Naive thymus-derived CD4-positive, alpha-beta T cell (primary cell): ENCODE measurements at regions not wholly inside any gene's neighbourhood (a gene's known extent, or its start where the extent isn't known, plus 50 kb on each side); places are given as distances from the start of the nearest gene placed in this dataset.

Source experiments
- ATAC-seq: fragments of 150-1000 bp; cut with Tn5 transposase; 2 replicates; pipeline ENCODE4 v1.10.0; 2021; ENCODE audit warnings: mild to moderate bottlenecking, moderate library complexity
- CTCF ChIA-PET: fragments of 350-600 bp; sonication (Branson Sonifier 250); formaldehyde crosslinking; loops from one replicate; lab custom pipeline; 2021; ENCODE audit warnings: antibody characterized with exemption; lab: Charles Lee
- POLR2A ChIA-PET: fragments of 350-600 bp; sonication (Branson Sonifier 250); formaldehyde crosslinking; loops from one replicate; lab custom pipeline; 2021; ENCODE audit warnings: antibody characterized with exemption, inconsistent platforms; lab: Charles Lee
- DNase-seq, 9 donors: peaks; one replicate each; pipeline versions ENCODE4 v3.0.0 to v3.0.0-alpha.2; 2020 to 2022; ENCODE audit warnings: mixed read lengths in 1 of 9
- H3K27ac ChIP-seq: one replicate; pipeline ENCODE4 v1.7.0; 2013; ENCODE audit warnings: mild to moderate bottlenecking, low read depth, low read length, moderate library complexity
- H3K27me3 ChIP-seq, 2 donors: one replicate each; pipeline ENCODE4 v1.7.0; 2013; ENCODE audit warnings: low read length in 2 of 2, mild to moderate bottlenecking in 2 of 2, moderate library complexity in 2 of 2; ENCODE audit not compliant: control insufficient read depth in 2 of 2, insufficient read depth in 2 of 2
- H3K36me3 ChIP-seq, 3 experiments: 1 replicate in 2 of 3; 2 replicates in 1 of 3; pipeline ENCODE4 v1.7.0; 2013; ENCODE audit warnings: low read length in 3 of 3, mild to moderate bottlenecking in 3 of 3, moderate library complexity in 1 of 3; ENCODE audit not compliant: insufficient read depth in 3 of 3, control insufficient read depth in 2 of 3
- H3K4me1 ChIP-seq, 2 donors: one replicate each; pipeline ENCODE4 v1.7.0; 2013; ENCODE audit warnings: low read length in 2 of 2, mild to moderate bottlenecking in 2 of 2, moderate library complexity in 1 of 2; ENCODE audit not compliant: control insufficient read depth in 2 of 2, insufficient read depth in 2 of 2
- H3K4me3 ChIP-seq: 2 replicates; pipeline ENCODE4 v1.7.0; 2013; ENCODE audit warnings: mild to moderate bottlenecking, low read length
- H3K9me3 ChIP-seq, 3 experiments: 1 replicate in 2 of 3; 2 replicates in 1 of 3; pipeline ENCODE4 v1.7.0; 2013; ENCODE audit warnings: low read length in 3 of 3; ENCODE audit not compliant: control insufficient read depth in 2 of 3
- H3K27ac Mint-ChIP-seq, 9 donors: one replicate each; pipeline ENCODE4 v1.8.0; 2020 to 2022; ENCODE audit warnings: mixed read lengths in 9 of 9, mild to moderate bottlenecking in 8 of 9, moderate library complexity in 5 of 9, inconsistent platforms in 2 of 9
- H3K27me3 Mint-ChIP-seq, 5 donors: one replicate each; pipeline ENCODE4 v1.8.0; 2021 to 2022; ENCODE audit warnings: mixed read lengths in 5 of 5, mild to moderate bottlenecking in 1 of 5
- H3K36me3 Mint-ChIP-seq, 5 donors: one replicate each; pipeline ENCODE4 v1.8.0; 2020 to 2022; ENCODE audit warnings: mixed read lengths in 5 of 5, mild to moderate bottlenecking in 3 of 5, inconsistent platforms in 1 of 5
- H3K4me1 Mint-ChIP-seq, 7 donors: one replicate each; pipeline ENCODE4 v1.8.0; 2020 to 2022; ENCODE audit warnings: mixed read lengths in 7 of 7, mild to moderate bottlenecking in 3 of 7, inconsistent platforms in 1 of 7
- H3K4me3 Mint-ChIP-seq, 10 donors: one replicate each; pipeline ENCODE4 v1.8.0; 2020 to 2022; ENCODE audit warnings: mild to moderate bottlenecking in 10 of 10, mixed read lengths in 10 of 10, moderate library complexity in 6 of 10, inconsistent platforms in 2 of 10
- H3K9me3 Mint-ChIP-seq, 11 donors: one replicate each; pipeline ENCODE4 v1.8.0; 2020 to 2022; ENCODE audit warnings: mixed read lengths in 11 of 11, mild to moderate bottlenecking in 4 of 11, inconsistent platforms in 1 of 11, moderate library complexity in 1 of 11
- intact Hi-C, 2 donors: fragments of 100-400 bp; cut with micrococcal nuclease; formaldehyde crosslinking; loops; one replicate each; pipeline ENCODE4 v1.15.1; 2023

- intact Hi-C loops: loop anchor here in 1 of 2 donors (1.0 kb wide), 1 partner anchor 10 kb away; no protein-coding TSS in a partner anchor
- H3K4me3 ChIP-seq: no peak overlapping the region
- peaks cover 0 to 5% (median 0%) of the 10 kb centered on the region in 11 donors for H3K9me3 Mint-ChIP-seq
- CTCF ChIA-PET: no interaction called here
- no peaks in the 10 kb centered on the region for H3K36me3 ChIP-seq
- peak overlapping the region in 1 of 10 donors; percentile 28 for H3K4me3 Mint-ChIP-seq
- DNase-seq (no peak), ATAC-seq (no peak)
- no peaks in the 10 kb centered on the region for H3K9me3 ChIP-seq
- H3K36me3 Mint-ChIP-seq: peaks cover 0 to 4% (median 0%) of the 10 kb centered on the region in 5 donors
- H3K4me1 ChIP-seq: peaks cover 0 to 6% of the 10 kb centered on the region in 2 donors
- no peaks in the 10 kb centered on the region for H3K27me3 Mint-ChIP-seq
- POLR2A ChIA-PET: no interaction called here
- peaks cover 16 to 38% (median 33%) of the 10 kb centered on the region in 7 donors for H3K4me1 Mint-ChIP-seq
- H3K27ac Mint-ChIP-seq: peak overlapping the region in 2 of 9 donors; percentile 12 to 59
- H3K27ac ChIP-seq: no peak overlapping the region
- no peaks in the 10 kb centered on the region for H3K27me3 ChIP-seq
These were observed 109.3 kb upstream of the BMP2K start for GRCh38 chr4:78666830-78667258.

- H3K4me3 ChIP-seq: no peak overlapping the region
These were observed 108.8 kb upstream of the BMP2K start for GRCh38 chr4:78667325-78667724.

GRCh38 chr4:78667764-78668163, 108.4 kb upstream of the BMP2K start:
- CTCF ChIA-PET: no interaction called here
- Mint-ChIP-seq H3K27me3 (no peaks in the 10 kb centered on the region), H3K4me1 (peaks cover 10 to 29% (median 24%) of the 10 kb centered on the region in 7 donors), H3K36me3 (peaks cover 0 to 4% (median 0%) of the 10 kb centered on the region in 5 donors), H3K9me3 (peaks cover 0 to 5% (median 0%) of the 10 kb centered on the region in 11 donors), H3K4me3 (peak overlapping the region in 1 of 10 donors; percentile 19), H3K27ac (peak overlapping the region in 1 of 9 donors; percentile 2)
- POLR2A ChIA-PET: no interaction called here
- Histone ChIP-seq H3K9me3 (no peaks in the 10 kb centered on the region), H3K36me3 (no peaks in the 10 kb centered on the region), H3K4me1 (no peaks in the 10 kb centered on the region), H3K4me3 (no peak overlapping the region), H3K27me3 (no peaks in the 10 kb centered on the region), H3K27ac (no peak overlapping the region)
- ATAC-seq (no peak), DNase-seq (no peak)
- intact Hi-C loops: loop anchor here in 1 of 2 donors (1.0 kb wide), 1 partner anchor 10 kb away; no protein-coding TSS in a partner anchor

More at GRCh38 chr4:78667325-78667724, 108.8 kb upstream of the BMP2K start:
- ChIA-PET POLR2A (no interaction called here), CTCF (no interaction called here)
- Mint-ChIP-seq H3K36me3 (peaks cover 0 to 4% (median 0%) of the 10 kb centered on the region in 5 donors), H3K4me3 (no peak overlapping the region), H3K4me1 (peaks cover 11 to 33% (median 29%) of the 10 kb centered on the region in 7 donors), H3K27ac (peak overlapping the region in 1 of 9 donors; percentile 23), H3K9me3 (peaks cover 0 to 5% (median 0%) of the 10 kb centered on the region in 11 donors), H3K27me3 (no peaks in the 10 kb centered on the region)
- no peak for DNase-seq
- no peaks in the 10 kb centered on the region for H3K9me3 ChIP-seq
- H3K27ac ChIP-seq: no peak overlapping the region
- no peak for ATAC-seq
- intact Hi-C loops: loop anchor here in 1 of 2 donors (1.0 kb wide), 1 partner anchor 10 kb away; no protein-coding TSS in a partner anchor
- H3K27me3 ChIP-seq: no peaks in the 10 kb centered on the region
- H3K36me3 ChIP-seq: no peaks in the 10 kb centered on the region
- peaks cover 0 to 1% of the 10 kb centered on the region in 2 donors for H3K4me1 ChIP-seq

- POLR2A ChIA-PET: no interaction called here
- no peaks in the 10 kb centered on the region for H3K4me1 ChIP-seq
- H3K4me3 ChIP-seq: no peak overlapping the region
- Mint-ChIP-seq H3K36me3 (no peaks in the 10 kb centered on the region), H3K9me3 (peaks cover 0 to 4% (median 0%) of the 10 kb centered on the region in 11 donors), H3K27me3 (no peaks in the 10 kb centered on the region), H3K27ac (no peak overlapping the region), H3K4me1 (peaks cover 0 to 18% (median 14%) of the 10 kb centered on the region in 7 donors), H3K4me3 (no peak overlapping the region)
- H3K36me3 ChIP-seq: no peaks in the 10 kb centered on the region
- ATAC-seq (no peak), DNase-seq (no peak)
- intact Hi-C loops: no loop called here
- CTCF ChIA-PET: interaction anchor here (1.0 kb wide), 1 partner anchor 25 kb away, joined by 3 read pairs; no protein-coding TSS in a partner anchor
- H3K9me3 ChIP-seq: no peaks in the 10 kb centered on the region
- H3K27ac ChIP-seq: no peak overlapping the region
- H3K27me3 ChIP-seq: no peaks in the 10 kb centered on the region
These were observed 106.7 kb upstream of the BMP2K start for GRCh38 chr4:78669453-78669852.

- Mint-ChIP-seq H3K27ac (no peak overlapping the region), H3K9me3 (peaks cover 0 to 9% (median 2%) of the 10 kb centered on the region in 11 donors), H3K4me3 (no peak overlapping the region), H3K36me3 (peaks cover 0 to 5% (median 2%) of the 10 kb centered on the region in 5 donors), H3K4me1 (peaks cover 0 to 13% (median 9%) of the 10 kb centered on the region in 7 donors), H3K27me3 (no peaks in the 10 kb centered on the region)
- Histone ChIP-seq H3K4me3 (no peak overlapping the region), H3K9me3 (no peaks in the 10 kb centered on the region), H3K4me1 (no peaks in the 10 kb centered on the region), H3K27ac (no peak overlapping the region), H3K36me3 (no peaks in the 10 kb centered on the region), H3K27me3 (no peaks in the 10 kb centered on the region)
- DNase-seq (no peak), ATAC-seq (no peak)
- intact Hi-C loops: no loop called here
- CTCF ChIA-PET: no interaction called here
- POLR2A ChIA-PET: no interaction called here
These were observed 104.0 kb upstream of the BMP2K start for GRCh38 chr4:78671903-78672815.

- no peak overlapping the region for H3K4me3 Mint-ChIP-seq
- POLR2A ChIA-PET: no interaction called here
- H3K27me3 Mint-ChIP-seq: no peaks in the 10 kb centered on the region
- H3K4me1 ChIP-seq: no peaks in the 10 kb centered on the region
- ATAC-seq (no peak), DNase-seq (no peak)
- H3K4me3 ChIP-seq: no peak overlapping the region
- H3K9me3 Mint-ChIP-seq: peaks cover 0 to 9% (median 2%) of the 10 kb centered on the region in 11 donors
- H3K27ac Mint-ChIP-seq: no peak overlapping the region
- CTCF ChIA-PET: no interaction called here
- H3K9me3 ChIP-seq: no peaks in the 10 kb centered on the region
- intact Hi-C loops: no loop called here
- peaks cover 0 to 5% (median 2%) of the 10 kb centered on the region in 5 donors for H3K36me3 Mint-ChIP-seq
- peaks cover 0 to 1% (median 0%) of the 10 kb centered on the region in 7 donors for H3K4me1 Mint-ChIP-seq
- no peak overlapping the region for H3K27ac ChIP-seq
- H3K36me3 ChIP-seq: no peaks in the 10 kb centered on the region
- no peaks in the 10 kb centered on the region for H3K27me3 ChIP-seq
These were observed 102.8 kb upstream of the BMP2K start for GRCh38 chr4:78673337-78673736.
